ENCODE measurements at regions not wholly inside any gene's neighbourhood (a gene's known extent, or its start where the extent isn't known, plus 50 kb on each side); places are given as distances from the start of the nearest gene placed in this dataset.
"Not testable (repeated sequence)": the region's sequence is repeated elsewhere in the genome, so short reads cannot be mapped to it uniquely, and the experiment has no call there.

DNA sequence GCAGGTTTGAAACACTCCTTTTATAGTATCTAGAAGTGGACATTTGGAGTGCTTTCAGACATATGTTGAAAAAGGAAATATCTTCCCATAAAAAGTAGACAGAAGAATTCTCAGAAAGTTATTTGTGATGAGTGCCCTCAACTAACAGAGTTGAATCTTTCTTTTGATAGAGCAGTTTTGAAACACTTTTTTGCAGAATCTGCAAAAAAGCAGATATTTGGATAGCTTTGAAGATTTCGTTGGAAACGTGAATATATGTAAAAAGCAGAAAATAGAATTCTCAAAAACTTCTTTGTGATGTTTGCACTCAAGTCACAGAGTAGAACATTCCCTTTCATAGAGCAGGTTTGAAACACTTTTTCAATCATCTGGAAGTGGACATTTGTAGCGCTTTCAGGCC, 676.4 kb upstream of the ZNF337 start:
- DNase-seq (ENCODE audit: low spot score), result not testable (repeated sequence)

GRCh38 chr20:26354511-26354910, 657.9 kb upstream of the ZNF337 start:
- no peak for DNase-seq (ENCODE audit: low spot score)

- no peak for DNase-seq (ENCODE audit: low spot score)
Measured at GRCh38 chr20:26347396-26347795, 650.7 kb upstream of the ZNF337 start.

DNA sequence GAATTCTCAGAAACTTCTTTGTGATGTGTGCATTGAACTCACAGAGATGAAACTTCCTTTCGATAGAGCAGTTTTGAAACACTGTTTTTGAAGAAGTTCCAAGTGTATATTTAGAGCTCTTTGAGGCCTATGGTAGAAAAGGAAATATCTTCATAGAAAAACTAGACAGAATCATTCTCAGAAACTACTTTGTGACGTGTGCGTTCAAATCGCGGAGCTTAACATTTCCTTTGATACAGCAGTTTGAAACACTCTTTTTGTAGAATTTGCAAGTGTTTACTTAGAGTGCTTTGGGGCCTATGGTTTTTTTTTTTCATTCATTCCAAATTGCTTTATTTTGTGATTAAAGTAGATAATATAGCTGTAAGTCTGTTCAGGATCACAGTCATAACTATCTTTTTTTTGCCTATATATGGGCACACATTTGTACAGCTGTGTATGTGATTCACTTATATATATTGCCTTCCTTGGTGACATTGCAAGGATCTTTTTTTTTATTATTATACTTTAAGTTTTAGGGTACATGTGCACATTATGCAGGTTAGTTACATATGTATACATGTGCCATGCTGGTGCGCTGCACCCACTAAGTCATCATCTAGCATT, 643.9 kb upstream of the ZNF337 start:
- DNase-seq (ENCODE audit: low spot score), result not testable (repeated sequence)

GRCh38 chr20:26324177-26324576, 627.5 kb upstream of the ZNF337 start:
- DNase-seq (ENCODE audit: low spot score), result no peak

DNA sequence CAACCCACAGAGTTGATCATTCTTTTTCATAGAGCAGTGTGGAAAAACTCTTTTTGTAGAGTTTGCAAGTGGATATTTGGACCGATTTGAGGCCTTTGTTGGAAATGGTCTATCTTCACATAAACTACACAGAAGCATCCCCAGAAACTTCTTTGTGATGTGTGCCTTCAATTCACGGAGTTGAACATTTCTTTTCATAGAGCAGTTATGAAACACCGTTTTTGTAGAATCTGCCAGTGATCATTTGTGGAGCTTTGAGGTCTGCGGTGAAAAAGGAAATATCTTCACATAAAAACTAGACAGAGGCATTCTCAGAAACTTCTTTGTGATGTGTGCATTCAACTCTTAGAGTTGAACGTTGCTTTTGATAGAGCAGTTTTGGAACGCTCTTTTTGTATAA, 618.4 kb upstream of the ZNF337 start:
- DNase-seq (ENCODE audit: low spot score), result no peak

DNA sequence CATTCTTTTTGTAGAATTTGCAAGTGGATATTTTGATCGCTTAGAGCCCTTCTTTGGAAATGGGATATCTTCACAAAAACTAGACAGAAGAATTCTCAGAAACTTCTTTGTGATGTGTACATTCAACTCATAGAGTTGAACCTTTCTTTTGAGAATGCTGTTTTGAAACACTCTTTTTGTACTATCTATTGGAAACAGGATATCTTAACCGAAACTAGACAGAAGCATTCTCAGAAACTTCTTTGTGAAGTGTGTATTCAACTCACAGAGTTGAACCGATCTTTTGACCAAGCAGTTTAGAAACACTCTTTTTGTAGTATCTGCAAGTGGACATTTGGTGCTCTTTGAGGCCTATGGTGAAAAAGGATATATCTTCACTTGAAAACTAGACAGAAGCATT, 613.1 kb upstream of the ZNF337 start:
- not testable (repeated sequence) for DNase-seq (ENCODE audit: low spot score)

- DNase-seq (ENCODE audit: low spot score), result no peak
Measured at GRCh38 chr20:26308961-26309360, 612.3 kb upstream of the ZNF337 start.

GRCh38 chr20:26295006-26295405, 598.4 kb upstream of the ZNF337 start:
- DNase-seq (ENCODE audit: low spot score), result no peak

GRCh38 chr20:26288379-26289061, 591.9 kb upstream of the ZNF337 start:
- DNase-seq (ENCODE audit: low spot score), result not testable (repeated sequence)

DNA sequence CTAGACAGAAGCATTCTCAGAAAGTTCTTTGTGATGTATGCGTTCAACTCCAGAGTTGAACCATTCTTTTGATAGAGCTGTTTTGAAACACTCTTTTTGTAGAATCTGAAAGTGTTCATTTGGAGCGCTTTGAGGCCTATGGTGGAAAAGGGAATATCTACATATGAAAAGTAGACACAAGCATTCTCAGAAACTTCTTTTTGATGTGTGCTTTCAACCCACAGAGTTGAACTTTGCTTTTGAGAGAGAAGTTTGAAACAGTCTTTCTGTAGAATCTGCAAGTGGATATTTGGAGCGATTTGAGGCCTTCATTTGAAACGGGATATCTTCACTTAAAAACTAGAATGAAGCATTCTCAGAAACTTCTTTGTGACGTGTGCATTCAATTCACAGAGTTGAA, 582.6 kb upstream of the ZNF337 start:
- no peak for DNase-seq (ENCODE audit: low spot score)

GRCh38 chr20:26277339-26277738, 580.7 kb upstream of the ZNF337 start:
- no peak for DNase-seq (ENCODE audit: low spot score)

DNA sequence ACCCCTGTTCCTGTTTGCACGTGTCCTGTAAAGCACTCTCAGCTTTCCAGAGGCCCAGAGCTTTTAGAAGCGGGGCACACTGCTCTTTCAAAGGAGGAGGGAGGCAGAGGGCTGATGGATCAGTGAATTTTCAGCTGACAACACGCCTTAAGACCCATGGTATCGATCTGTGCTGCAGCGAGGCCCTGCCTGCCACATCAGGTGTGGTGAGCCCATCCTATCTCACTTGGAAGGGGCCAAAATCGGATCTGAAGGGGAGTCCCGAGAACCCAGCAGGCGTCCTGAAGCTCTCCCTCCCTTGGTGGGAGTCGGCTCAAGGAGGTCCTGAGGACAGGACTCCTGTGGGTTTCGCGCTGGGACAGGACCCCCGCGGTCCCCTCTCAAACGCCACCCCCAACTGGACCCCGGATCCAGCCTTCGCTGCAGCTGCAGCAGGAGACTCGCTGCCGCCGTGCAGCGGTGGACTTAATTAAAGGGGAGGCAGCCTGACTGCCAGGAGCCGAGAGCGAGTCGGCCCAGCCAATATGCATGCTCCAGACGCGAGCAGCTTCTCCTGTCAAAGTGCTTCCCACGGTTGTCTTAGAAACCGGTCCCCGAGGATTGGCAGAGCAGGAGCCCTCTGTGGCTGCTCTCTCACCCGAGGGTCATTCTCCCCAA, 580.0 kb upstream of the ZNF337 start:
- no peak for DNase-seq (ENCODE audit: low spot score)

- not testable (repeated sequence) for DNase-seq (ENCODE audit: low spot score)
Measured at GRCh38 chr20:26268762-26269161, 572.1 kb upstream of the ZNF337 start.

GRCh38 chr20:26260925-26261324, 564.3 kb upstream of the ZNF337 start:
- not testable (repeated sequence) for DNase-seq (ENCODE audit: low spot score)

DNA sequence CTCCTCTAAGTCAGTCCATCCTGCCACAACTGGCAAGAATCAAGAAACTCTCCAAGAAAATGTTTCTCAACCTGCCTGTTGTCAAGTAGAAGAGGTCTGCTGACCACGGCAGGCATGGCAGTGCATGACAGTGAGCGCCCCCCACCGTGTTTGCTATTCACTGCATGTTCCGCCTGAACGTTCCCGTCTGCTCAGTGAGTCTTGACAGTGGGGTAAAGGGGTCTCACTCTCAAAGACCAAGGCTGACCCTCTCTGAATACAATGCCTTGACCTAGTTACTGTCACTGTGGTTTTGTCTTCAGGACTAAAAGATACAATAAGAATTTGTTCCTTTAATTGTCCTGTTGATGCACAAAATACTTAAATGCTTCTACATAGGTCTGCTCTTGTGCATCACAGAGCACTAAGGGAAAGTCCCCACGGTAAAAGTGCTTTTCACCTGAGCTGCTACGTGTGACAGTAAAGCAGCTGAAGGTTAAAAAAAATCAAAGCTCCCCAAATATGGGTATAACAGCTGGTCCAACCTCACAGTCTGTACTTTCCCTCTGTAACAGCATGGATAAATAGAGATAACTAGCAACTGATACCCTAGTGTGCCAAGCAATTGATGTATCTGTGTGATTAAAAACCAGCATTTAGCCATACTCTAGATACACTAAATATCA, 555.8 kb upstream of the ZNF337 start:
- DNase-seq (ENCODE audit: low spot score), result not testable (repeated sequence)

- not testable (repeated sequence) for DNase-seq (ENCODE audit: low spot score)
Measured at GRCh38 chr20:26251376-26251775, 554.7 kb upstream of the ZNF337 start.

- DNase-seq (ENCODE audit: low spot score), result not testable (repeated sequence)
Measured at GRCh38 chr20:26250249-26251114, 553.8 kb upstream of the ZNF337 start.

DNA sequence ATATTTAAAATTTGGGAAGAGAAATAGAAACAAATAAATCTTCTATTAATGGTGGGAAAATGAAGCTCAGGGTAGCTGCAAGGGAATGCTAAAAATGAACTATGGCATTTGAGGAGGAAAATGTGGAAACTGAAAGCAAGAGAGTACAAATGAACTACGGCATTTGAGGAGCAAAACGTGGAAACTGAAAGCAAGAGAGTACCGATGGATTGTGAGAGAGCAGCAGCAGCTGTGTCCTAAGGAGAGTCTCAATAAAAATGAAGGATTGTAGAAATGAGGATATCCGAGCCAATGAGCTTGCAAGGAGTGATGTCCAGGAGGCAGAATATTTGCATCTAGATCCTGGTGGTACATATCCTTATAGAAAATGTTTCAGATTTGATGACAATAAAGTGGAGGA, 547.1 kb upstream of the ZNF337 start:
- no peak for DNase-seq (ENCODE audit: low spot score)

- not testable (repeated sequence) for DNase-seq (ENCODE audit: low spot score)
Measured at GRCh38 chr20:26220609-26221008, 524.0 kb upstream of the ZNF337 start.

DNA sequence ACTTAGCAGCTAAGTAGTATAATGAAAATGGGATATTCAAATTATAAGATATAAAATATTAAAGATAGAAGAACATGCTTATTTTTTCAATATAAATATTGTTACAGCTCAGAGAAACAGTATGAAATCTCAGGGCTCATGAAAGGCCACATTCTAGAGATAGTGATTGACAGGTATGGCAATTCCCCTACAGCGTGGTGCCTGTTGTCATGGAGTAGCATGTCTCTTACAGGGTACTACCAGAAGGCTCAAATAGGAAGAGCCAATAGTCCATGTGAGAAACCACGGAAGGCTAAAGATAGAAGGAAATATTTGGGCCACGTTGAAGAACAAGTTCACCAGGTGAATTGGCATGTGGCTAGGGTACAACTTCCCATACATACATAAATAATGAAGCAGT, 522.9 kb upstream of the ZNF337 start:
- not testable (repeated sequence) for DNase-seq (ENCODE audit: low spot score)

- no peak for DNase-seq (ENCODE audit: low spot score)
Measured at GRCh38 chr20:26218301-26218700, 521.6 kb upstream of the ZNF337 start.
